Vagina (tissue), 2 donors: ENCODE measurements at regions not wholly inside any gene's neighbourhood (a gene's known extent, or its start where the extent isn't known, plus 50 kb on each side); places are given as distances from the start of the nearest gene placed in this dataset.

Source experiments
- DNase-seq, 2 donors: peaks; one replicate each; pipeline ENCODE4 v3.0.0-alpha.2; 2017; ENCODE audit errors: extremely low spot score in 2 of 2
- H3K27ac ChIP-seq: fragments of 200-600 bp; sonication (generic); one replicate; pipeline ENCODE4 v1.5.1; 2019
- H3K27me3 ChIP-seq: fragments of 200-600 bp; sonication (generic); one replicate; pipeline ENCODE4 v1.5.1; 2019
- H3K36me3 ChIP-seq, 2 donors: fragments of 200-600 bp; sonication (generic); one replicate each; pipeline ENCODE4 v1.5.1; 2017 to 2019
- H3K4me1 ChIP-seq: fragments of 200-600 bp; sonication (generic); one replicate; pipeline ENCODE4 v1.5.1; 2019
- H3K4me3 ChIP-seq, 2 donors: fragments of 200-600 bp; sonication (generic); 1 replicate in 1 of 2; 2 replicates in 1 of 2; pipeline ENCODE4 v1.5.1; 2016 to 2019
- H3K9me3 ChIP-seq: fragments of 200-600 bp; sonication (generic); one replicate; pipeline ENCODE4 v1.5.1; 2019
- CTCF ChIP-seq, 3 experiments: fragments of 450-650 bp in 2 of 3; fragments of 200-600 bp in 1 of 3; sonication (generic) in 1 of 3; IDR thresholded peaks; one replicate each; pipeline ENCODE4 v1.5.1; 2017 to 2019; ENCODE audit warnings: antibody characterized with exemption in 3 of 3, mild to moderate bottlenecking in 2 of 3, moderate library complexity in 2 of 3
- POLR2A ChIP-seq, 2 donors: fragments of 450-650 bp; IDR thresholded peaks; one replicate each; pipeline ENCODE4 v1.6.1; 2017; ENCODE audit warnings: antibody characterized with exemption in 2 of 2, mild to moderate bottlenecking in 2 of 2, moderate library complexity in 2 of 2
- POLR2AphosphoS5 ChIP-seq, 2 donors: sonication (generic); formaldehyde crosslinking; IDR thresholded peaks; one replicate each; pipeline ENCODE4 v1.9.0; 2017; ENCODE audit warnings: antibody characterized with exemption in 2 of 2, mild to moderate bottlenecking in 2 of 2, low read depth in 1 of 2; ENCODE audit not compliant: insufficient read depth in 1 of 2
- intact Hi-C: fragments of 100-400 bp; cut with DNase I; formaldehyde crosslinking; loops from one replicate; pipeline ENCODE4 v1.15.1; 2023

DNA sequence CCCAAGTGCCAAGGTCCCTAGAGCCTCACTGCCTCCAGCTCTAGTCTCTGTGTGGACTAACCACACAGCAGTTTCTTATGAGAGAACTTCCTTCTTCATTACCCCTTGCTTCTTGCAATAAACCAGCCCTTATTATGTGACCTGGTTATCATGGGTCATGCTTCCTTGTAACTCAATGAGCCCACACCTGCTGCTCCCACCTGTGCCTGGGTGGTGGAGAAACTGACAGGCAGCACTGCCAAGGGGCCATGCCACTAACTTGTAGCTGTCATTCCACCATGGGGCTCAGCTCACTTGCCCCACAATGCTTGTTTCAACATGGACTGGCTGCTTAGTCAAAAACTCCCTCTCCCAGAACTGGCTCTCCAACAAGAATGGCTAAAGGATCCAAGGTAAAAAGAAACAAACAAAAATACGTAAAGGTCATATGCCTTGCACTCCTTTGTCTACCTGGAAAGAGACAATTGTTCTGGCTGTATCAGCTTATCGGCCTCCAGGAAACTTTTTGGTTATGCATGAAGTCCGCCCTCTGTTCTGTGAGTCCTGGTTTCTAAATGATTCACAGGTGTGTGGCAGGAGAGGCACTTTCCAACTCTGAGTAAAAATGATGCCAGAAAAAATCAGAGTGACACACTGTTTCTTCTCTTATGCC is 446.4 kb downstream of the COG6 start:
- intact Hi-C loops = no loop called here
- H3K9me3 ChIP-seq = no peaks in the 10 kb centered on the region
- TF ChIP-seq POLR2A (IDR thresholded peaks at IDR 0.05) (no peak), CTCF (IDR thresholded peaks at IDR 0.05) (no peak), POLR2AphosphoS5 (IDR thresholded peaks at IDR 0.05; ENCODE audit: insufficient read depth in 1 of 2, low read depth in 1 of 2) (peak in 1 of 2 donors; percentile 18)
- H3K4me3 ChIP-seq = no peak overlapping the region
- no peaks in the 10 kb centered on the region for H3K36me3 ChIP-seq
- no peaks in the 10 kb centered on the region for H3K27me3 ChIP-seq
- no peaks in the 10 kb centered on the region for H3K4me1 ChIP-seq
- DNase-seq = no peak
- no peak overlapping the region for H3K27ac ChIP-seq

DNA sequence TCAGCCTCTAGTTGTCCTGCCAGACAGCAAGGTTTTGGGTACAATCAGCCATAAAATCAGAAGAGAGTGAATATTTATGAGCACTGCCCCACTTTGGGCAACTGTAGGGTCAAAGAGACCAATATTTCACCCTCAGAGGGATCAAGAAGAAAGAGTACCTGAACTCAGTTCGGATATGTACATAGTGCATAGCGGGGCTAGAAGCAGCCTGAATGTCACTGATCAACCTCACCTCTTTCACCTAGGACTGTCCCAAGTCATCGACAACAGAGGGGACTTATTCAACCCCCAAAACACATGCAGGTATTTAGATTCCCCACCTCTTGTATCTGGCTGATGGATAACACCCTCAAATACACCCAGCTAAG is 446.9 kb downstream of the COG6 start:
- no peaks in the 10 kb centered on the region for H3K9me3 ChIP-seq
- no peak overlapping the region for H3K27ac ChIP-seq
- no peak overlapping the region for H3K4me3 ChIP-seq
- TF ChIP-seq CTCF (IDR thresholded peaks at IDR 0.05) = no peak
- TF ChIP-seq POLR2A (IDR thresholded peaks at IDR 0.05) = no peak
- TF ChIP-seq POLR2AphosphoS5 (IDR thresholded peaks at IDR 0.05; ENCODE audit: insufficient read depth in 1 of 2, low read depth in 1 of 2) = no peak
- no peaks in the 10 kb centered on the region for H3K4me1 ChIP-seq
- intact Hi-C loops = no loop called here
- no peak for DNase-seq
- H3K36me3 ChIP-seq = no peaks in the 10 kb centered on the region
- H3K27me3 ChIP-seq = no peaks in the 10 kb centered on the region

- H3K9me3 ChIP-seq = no peaks in the 10 kb centered on the region
- TF ChIP-seq CTCF (IDR thresholded peaks at IDR 0.05) (no peak), POLR2A (IDR thresholded peaks at IDR 0.05) (no peak), POLR2AphosphoS5 (IDR thresholded peaks at IDR 0.05; ENCODE audit: insufficient read depth in 1 of 2, low read depth in 1 of 2) (no peak)
- H3K27ac ChIP-seq = no peak overlapping the region
- intact Hi-C loops = no loop called here
- H3K36me3 ChIP-seq = no peaks in the 10 kb centered on the region
- no peaks in the 10 kb centered on the region for H3K4me1 ChIP-seq
- no peaks in the 10 kb centered on the region for H3K27me3 ChIP-seq
- DNase-seq = no peak
- no peak overlapping the region for H3K4me3 ChIP-seq
Measured at GRCh38 chr13:40102854-40103253, 447.4 kb downstream of the COG6 start.

DNA sequence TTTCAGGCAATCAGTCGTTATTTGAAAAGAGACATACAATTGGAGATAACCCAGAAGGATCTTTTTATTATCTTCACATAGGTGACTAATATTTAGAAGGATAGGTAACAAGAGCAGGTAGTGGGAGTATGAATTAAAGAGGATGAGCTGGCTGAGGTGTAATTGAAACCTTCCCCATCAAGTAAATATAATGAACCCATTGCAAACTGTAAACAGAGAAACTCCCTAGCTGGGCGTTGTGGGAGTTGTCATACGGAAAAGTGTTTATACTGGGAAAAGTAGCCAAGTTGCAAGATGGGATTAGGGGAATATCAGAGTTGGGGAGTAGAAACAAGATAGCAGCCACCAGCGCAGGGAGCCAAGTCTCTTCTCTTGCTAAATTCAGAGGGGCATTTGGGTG is 448.4 kb downstream of the COG6 start:
- intact Hi-C loops = no loop called here
- no peaks in the 10 kb centered on the region for H3K27me3 ChIP-seq
- no peaks in the 10 kb centered on the region for H3K9me3 ChIP-seq
- no peak for DNase-seq
- H3K36me3 ChIP-seq = no peaks in the 10 kb centered on the region
- H3K4me3 ChIP-seq = no peak overlapping the region
- TF ChIP-seq CTCF (IDR thresholded peaks at IDR 0.05) (no peak), POLR2AphosphoS5 (IDR thresholded peaks at IDR 0.05; ENCODE audit: insufficient read depth in 1 of 2, low read depth in 1 of 2) (no peak), POLR2A (IDR thresholded peaks at IDR 0.05) (no peak)
- no peak overlapping the region for H3K27ac ChIP-seq
- H3K4me1 ChIP-seq = no peaks in the 10 kb centered on the region

DNA sequence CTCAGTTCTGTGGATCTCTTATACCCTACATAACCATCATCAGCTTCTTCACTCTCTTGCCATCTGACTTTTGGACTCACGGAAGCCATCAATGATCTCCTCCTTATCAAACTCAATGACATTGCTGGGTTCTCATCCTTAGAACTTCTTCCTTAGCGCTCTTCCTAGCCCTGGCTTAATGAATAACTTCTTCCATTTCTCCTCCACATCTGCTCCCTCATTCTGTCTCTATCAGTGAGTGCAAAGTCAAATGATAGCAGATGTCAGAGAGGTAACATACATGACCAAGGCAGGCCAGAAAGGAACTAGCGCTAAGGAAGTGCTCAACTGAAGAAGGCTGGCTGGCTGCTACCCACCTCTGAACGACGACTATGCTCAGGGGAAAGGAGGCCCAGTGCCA is 449.8 kb downstream of the COG6 start:
- Histone ChIP-seq H3K4me3 (no peak overlapping the region), H3K36me3 (no peaks in the 10 kb centered on the region), H3K27ac (no peak overlapping the region), H3K4me1 (no peaks in the 10 kb centered on the region), H3K27me3 (no peaks in the 10 kb centered on the region), H3K9me3 (no peaks in the 10 kb centered on the region)
- intact Hi-C loops = no loop called here
- DNase-seq = no peak
- TF ChIP-seq POLR2AphosphoS5 (IDR thresholded peaks at IDR 0.05; ENCODE audit: insufficient read depth in 1 of 2, low read depth in 1 of 2) (no peak), POLR2A (IDR thresholded peaks at IDR 0.05) (no peak), CTCF (IDR thresholded peaks at IDR 0.05) (no peak)
